Omental fat pad (tissue), 3 donors: ENCODE measurements at regions not wholly inside any gene's neighbourhood (a gene's known extent, or its start where the extent isn't known, plus 50 kb on each side); places are given as distances from the start of the nearest gene placed in this dataset.
A peak's percentile ranks its signal among the peaks of the same experiment; 100 is the strongest.

ENCODE experiments used
- ATAC-seq: fragments of 150-250 bp; one replicate; pipeline ENCODE4 v1.9.1; 2016; ENCODE audit warnings: mild to moderate bottlenecking, moderate library complexity; ENCODE audit not compliant: low FRiP score
- DNase-seq: peaks from one replicate; pipeline ENCODE4 v3.0.0-alpha.2; 2019; ENCODE audit warnings: low spot score
- CTCF ChIP-seq, 3 donors: fragments of 450-650 bp; IDR thresholded peaks; one replicate each; pipeline ENCODE4 v1.5.1; 2016 to 2017; ENCODE audit warnings: antibody characterized with exemption in 3 of 3, mild to moderate bottlenecking in 3 of 3, moderate library complexity in 2 of 3

GRCh38 chr1:221101807-221102605 is 222.8 kb downstream of the HLX start:
- no peak for DNase-seq
- peak; percentile 52 for ATAC-seq
- no peak for TF ChIP-seq CTCF (IDR thresholded peaks at IDR 0.05)

GRCh38 chr1:221104596-221104995 is 225.4 kb downstream of the HLX start:
- ATAC-seq, result no peak
- DNase-seq, result no peak
- no peak for TF ChIP-seq CTCF (IDR thresholded peaks at IDR 0.05)

- TF ChIP-seq CTCF (IDR thresholded peaks at IDR 0.05), result no peak
- no peak for DNase-seq
- no peak for ATAC-seq
Observed at GRCh38 chr1:221105578-221105977, 226.3 kb downstream of the HLX start.

GRCh38 chr1:221106616-221107015 is 227.4 kb downstream of the HLX start:
- no peak for DNase-seq
- no peak for ATAC-seq
- no peak for TF ChIP-seq CTCF (IDR thresholded peaks at IDR 0.05)

GRCh38 chr1:221109930-221110329 is 230.7 kb downstream of the HLX start:
- ATAC-seq (no peak), DNase-seq (no peak)

GRCh38 chr1:221117133-221117532 is 237.9 kb downstream of the HLX start:
- TF ChIP-seq CTCF (IDR thresholded peaks at IDR 0.05), result no peak
- no peak for ATAC-seq
- DNase-seq, result no peak

More at GRCh38 chr1:221109930-221110329, 230.7 kb downstream of the HLX start:
- TF ChIP-seq CTCF (IDR thresholded peaks at IDR 0.05), result no peak

GRCh38 chr1:221117548-221117951 is 238.3 kb downstream of the HLX start:
- DNase-seq, result no peak

More at GRCh38 chr1:221117548-221117951, 238.3 kb downstream of the HLX start:
- ATAC-seq, result peak; percentile 56
- no peak for TF ChIP-seq CTCF (IDR thresholded peaks at IDR 0.05)
